PC-3 (cell line): ENCODE measurements at regions not wholly inside any gene's neighbourhood (a gene's known extent, or its start where the extent isn't known, plus 50 kb on each side); places are given as distances from the start of the nearest gene placed in this dataset.
"Not testable (repeated sequence)": the region's sequence is repeated elsewhere in the genome, so short reads cannot be mapped to it uniquely, and the experiment has no call there.

ENCODE experiments used
- ATAC-seq: fragments of 200-7000 bp; cut with Tn5 transposase; 2 replicates; pipeline ENCODE4 v1.9.1; 2020; ENCODE audit warnings: mild to moderate bottlenecking, moderate library complexity
- BruUV-seq: library from RNA; stranded (reverse); fragments of 400-500 nt; replicated peaks from 2 replicates; lab custom pipeline; 2021; lab: Mats Ljungman, UMichigan
- CTCF ChIA-PET: fragments of 300-600 bp; sonication (Branson Sonifier 250); formaldehyde crosslinking; loops from one replicate; lab custom pipeline; 2022; ENCODE audit warnings: antibody characterized with exemption; lab: Charles Lee
- POLR2A ChIA-PET: fragments of 300-600 bp; sonication (Branson Sonifier 250); formaldehyde crosslinking; loops from one replicate; lab custom pipeline; 2022; ENCODE audit warnings: antibody characterized with exemption; ENCODE audit not compliant: unreplicated experiment; lab: Charles Lee
- DNase-seq: peaks from one replicate; pipeline ENCODE4 v3.0.0-alpha.2; 2015
- H2AFZ ChIP-seq: fragments of 300-600 bp; sonication (generic); 2 replicates; pipeline ENCODE4 v1.6.0; 2016; ENCODE audit warnings: antibody characterized with exemption, low read length
- H3F3A ChIP-seq: fragments of 300-600 bp; sonication (generic); one replicate; pipeline ENCODE4 v1.6.0; 2017; ENCODE audit warnings: antibody characterized with exemption, low read length, control low read depth, mild to moderate bottlenecking; ENCODE audit not compliant: unreplicated experiment
- H3K27ac ChIP-seq: fragments of 300-600 bp; sonication (generic); 2 replicates; pipeline ENCODE4 v1.5.1; 2016; ENCODE audit warnings: mild to moderate bottlenecking, low read length
- H3K27me3 ChIP-seq: fragments of 300-600 bp; sonication (generic); 2 replicates; pipeline ENCODE4 v1.6.1; 2016; ENCODE audit warnings: low read length, mixed read lengths
- H3K36me3 ChIP-seq: fragments of 300-600 bp; sonication (generic); 2 replicates; pipeline ENCODE4 v1.6.1; 2016; ENCODE audit warnings: low read depth, mixed run types, low read length, mixed read lengths
- H3K4me1 ChIP-seq: fragments of 300-600 bp; sonication (generic); 2 replicates; pipeline ENCODE4 v1.5.1; 2016; ENCODE audit warnings: low read length; ENCODE audit not compliant: insufficient read depth
- H3K4me2 ChIP-seq: fragments of 300-600 bp; sonication (generic); 2 replicates; pipeline ENCODE4 v1.6.0; 2016; ENCODE audit warnings: low read length
- H3K4me3 ChIP-seq: fragments of 300-600 bp; sonication (generic); 2 replicates; pipeline ENCODE4 v1.5.1; 2016; ENCODE audit warnings: mild to moderate bottlenecking, low read length, mixed read lengths
- H3K79me2 ChIP-seq: fragments of 300-600 bp; sonication (generic); 2 replicates; pipeline ENCODE4 v1.6.1; 2017; ENCODE audit warnings: low read length, mixed read lengths
- H3K9ac ChIP-seq: fragments of 300-600 bp; sonication (generic); 2 replicates; pipeline ENCODE4 v1.6.0; 2016; ENCODE audit warnings: mild to moderate bottlenecking, low read length
- H3K9me2 ChIP-seq: fragments of 300-600 bp; sonication (generic); replicated peaks from 2 replicates; pipeline ENCODE4 v1.6.1; 2016; ENCODE audit warnings: mixed run types, low read length, mixed read lengths
- H3K9me3 ChIP-seq: fragments of 300-600 bp; sonication (generic); 2 replicates; pipeline ENCODE4 v1.6.1; 2016; ENCODE audit warnings: low read length, mixed read lengths
- H4K20me1 ChIP-seq: fragments of 300-600 bp; sonication (generic); 2 replicates; pipeline ENCODE4 v1.6.1; 2016; ENCODE audit warnings: low read length, mixed read lengths
- EZH2 ChIP-seq: fragments of 300-600 bp; sonication (generic); IDR thresholded peaks from one replicate; pipeline ENCODE4 v1.6.1; 2017; ENCODE audit warnings: antibody characterized with exemption, mild to moderate bottlenecking, low read length; ENCODE audit not compliant: unreplicated experiment
- EZH2phosphoT487 ChIP-seq: fragments of 300-600 bp; sonication (generic); IDR thresholded peaks from 2 replicates; pipeline ENCODE4 v1.6.1; 2018; ENCODE audit warnings: mild to moderate bottlenecking, antibody characterized with exemption, low read length, borderline replicate concordance
- intact Hi-C: fragments of 100-400 bp; cut with micrococcal nuclease; formaldehyde crosslinking; loops from 2 replicates; pipeline ENCODE4 v1.9.0; 2023
- TF ChIP-seq, protein P1 (sequence below): fragments of 300-600 bp; sonication (generic); conservative IDR thresholded peaks from 2 replicates; pipeline ENCODE4 v1.5.1; 2017; ENCODE audit warnings: antibody characterized with exemption, low read depth, mild to moderate bottlenecking, low read length

DNA sequence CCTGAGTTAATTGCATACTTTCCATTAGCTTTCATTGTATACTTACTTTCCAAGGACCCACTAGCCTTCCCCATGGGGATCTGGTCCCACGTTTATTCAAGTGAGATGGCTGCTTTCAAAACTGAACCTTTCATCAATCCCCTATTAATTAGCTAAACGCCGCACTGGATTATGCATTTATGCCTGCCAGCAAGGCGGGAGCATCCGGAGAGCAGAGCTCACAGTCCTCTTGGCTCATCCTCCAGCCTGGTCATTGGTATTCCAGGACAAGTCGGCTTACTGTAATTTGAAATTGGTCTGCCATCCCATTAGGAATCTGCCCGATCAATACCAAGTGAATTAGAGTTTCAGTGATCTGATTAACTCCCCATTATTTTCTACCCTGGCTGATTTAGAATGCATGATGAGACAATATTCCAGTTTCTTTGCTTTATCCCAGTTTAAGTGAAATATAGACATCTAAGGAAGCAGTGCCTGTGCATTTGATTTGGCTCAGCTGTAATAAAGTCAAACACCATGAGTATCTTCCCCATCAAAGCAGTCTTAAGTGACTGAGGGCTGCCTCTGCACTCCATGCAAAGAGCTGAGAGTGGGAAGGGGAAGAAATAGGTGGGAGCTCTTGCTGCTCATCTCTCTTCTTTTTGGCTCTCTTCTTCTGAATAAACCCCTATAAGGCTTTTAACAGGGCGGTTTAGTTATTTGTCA is 411.4 kb downstream of the GPAT3 start:
- Histone ChIP-seq H3K9ac (no peak overlapping the region), H3K9me3 (no peaks in the 10 kb centered on the region), H3K4me1 (no peaks in the 10 kb centered on the region), H3K36me3 (no peaks in the 10 kb centered on the region), H3K4me2 (no peak overlapping the region), H3K27me3 (no peaks in the 10 kb centered on the region), H3K27ac (no peak overlapping the region), H3K79me2 (no peaks in the 10 kb centered on the region), H3K4me3 (no peak overlapping the region), H4K20me1 (no peaks in the 10 kb centered on the region), H2AFZ (no peak overlapping the region), H3F3A (no peaks in the 10 kb centered on the region), H3K9me2 (no peaks in the 10 kb centered on the region)
- intact Hi-C loops, result no loop called here
- TF ChIP-seq, protein P1, sequence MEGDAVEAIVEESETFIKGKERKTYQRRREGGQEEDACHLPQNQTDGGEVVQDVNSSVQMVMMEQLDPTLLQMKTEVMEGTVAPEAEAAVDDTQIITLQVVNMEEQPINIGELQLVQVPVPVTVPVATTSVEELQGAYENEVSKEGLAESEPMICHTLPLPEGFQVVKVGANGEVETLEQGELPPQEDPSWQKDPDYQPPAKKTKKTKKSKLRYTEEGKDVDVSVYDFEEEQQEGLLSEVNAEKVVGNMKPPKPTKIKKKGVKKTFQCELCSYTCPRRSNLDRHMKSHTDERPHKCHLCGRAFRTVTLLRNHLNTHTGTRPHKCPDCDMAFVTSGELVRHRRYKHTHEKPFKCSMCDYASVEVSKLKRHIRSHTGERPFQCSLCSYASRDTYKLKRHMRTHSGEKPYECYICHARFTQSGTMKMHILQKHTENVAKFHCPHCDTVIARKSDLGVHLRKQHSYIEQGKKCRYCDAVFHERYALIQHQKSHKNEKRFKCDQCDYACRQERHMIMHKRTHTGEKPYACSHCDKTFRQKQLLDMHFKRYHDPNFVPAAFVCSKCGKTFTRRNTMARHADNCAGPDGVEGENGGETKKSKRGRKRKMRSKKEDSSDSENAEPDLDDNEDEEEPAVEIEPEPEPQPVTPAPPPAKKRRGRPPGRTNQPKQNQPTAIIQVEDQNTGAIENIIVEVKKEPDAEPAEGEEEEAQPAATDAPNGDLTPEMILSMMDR, result no peak
- TF ChIP-seq EZH2phosphoT487, result no peak
- TF ChIP-seq EZH2, result no peak
- DNase-seq (no peak), ATAC-seq (no peak)
- ChIA-PET CTCF (interaction anchor here (0.6 kb wide), 1 partner anchor 38 kb away, joined by 3 read pairs; no protein-coding TSS in a partner anchor), POLR2A (no interaction called here)
- no TSS peak for BruUV-seq

DNA sequence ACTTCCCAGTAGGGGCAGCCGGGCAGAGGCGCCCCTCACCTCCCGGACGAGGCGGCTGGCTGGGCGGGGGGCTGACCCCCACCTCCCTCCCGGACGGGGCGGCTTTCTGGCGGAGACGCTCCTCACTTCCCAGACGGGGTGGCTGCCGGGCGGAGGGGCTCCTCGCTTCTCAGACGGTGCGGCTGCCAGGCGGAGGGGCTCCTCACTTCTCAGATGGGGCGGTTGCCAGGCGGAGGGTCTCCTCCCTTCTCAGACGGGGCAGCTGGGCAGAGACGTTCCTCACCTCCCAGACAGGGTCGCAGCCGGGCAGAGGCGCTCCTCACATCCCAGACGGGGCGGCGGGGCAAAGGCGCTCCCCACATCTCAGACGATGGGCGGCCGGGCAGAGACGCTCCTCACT is 407.8 kb downstream of the GPAT3 start:
- H3K27me3 ChIP-seq, H3K9ac ChIP-seq, H3K79me2 ChIP-seq, CTCF ChIA-PET, BruUV-seq, H3F3A ChIP-seq, H2AFZ ChIP-seq, POLR2A ChIA-PET, H3K4me2 ChIP-seq, H3K9me2 ChIP-seq, DNase-seq, H3K27ac ChIP-seq, H3K4me3 ChIP-seq, ATAC-seq, intact Hi-C loops, H3K4me1 ChIP-seq, H3K9me3 ChIP-seq, H4K20me1 ChIP-seq, H3K36me3 ChIP-seq: not testable (repeated sequence)

GRCh38 chr4:83932750-83933391 is 397.0 kb downstream of the GPAT3 start:
- ChIA-PET CTCF (no interaction called here), POLR2A (no interaction called here)
- TF ChIP-seq, protein P1, result no peak
- TF ChIP-seq EZH2 (no peak), EZH2phosphoT487 (no peak)
- 0 out of 2 replicates have a peak overlapping the region, but pooled peaks have one; percentile 18 for H3K27ac ChIP-seq
- H3K9me3 ChIP-seq, result no peaks in the 10 kb centered on the region
- no peak overlapping the region for H2AFZ ChIP-seq
- no TSS peak for BruUV-seq
- ATAC-seq, result peak; percentile 95
- no peak overlapping the region for H3K9ac ChIP-seq
- peak overlapping the region; percentile 38; the same call in 1 of the 2 replicates for H3K4me2 ChIP-seq
- no peaks in the 10 kb centered on the region for H3K36me3 ChIP-seq
- peaks cover 25% of the 10 kb centered on the region for H3K4me1 ChIP-seq
- no peaks in the 10 kb centered on the region for H3K27me3 ChIP-seq
- no peaks in the 10 kb centered on the region for H4K20me1 ChIP-seq
- no peaks in the 10 kb centered on the region for H3K9me2 ChIP-seq
- H3K79me2 ChIP-seq, result no peaks in the 10 kb centered on the region
- no peaks in the 10 kb centered on the region for H3F3A ChIP-seq
- DNase-seq, result peak; percentile 59
- H3K4me3 ChIP-seq, result no peak overlapping the region
- intact Hi-C loops, result no loop called here
